NB4 (cell line): ENCODE measurements at regions not wholly inside any gene's neighbourhood (a gene's known extent, or its start where the extent isn't known, plus 50 kb on each side); places are given as distances from the start of the nearest gene placed in this dataset.

Source experiments
- MYC ChIP-seq: IDR thresholded peaks from 2 replicates; pipeline ENCODE4 v1.6.1; 2011; ENCODE audit warnings: low read depth, low read length
- POLR2A ChIP-seq: IDR thresholded peaks from 2 replicates; pipeline ENCODE4 v1.6.1; 2011; ENCODE audit warnings: mild to moderate bottlenecking; ENCODE audit not compliant: insufficient read length; ENCODE audit errors: extremely low read depth
- TF ChIP-seq, protein P1 (sequence below): IDR thresholded peaks from one replicate; pipeline ENCODE4 v1.5.1; 2012; ENCODE audit warnings: low read depth, low read length

DNA sequence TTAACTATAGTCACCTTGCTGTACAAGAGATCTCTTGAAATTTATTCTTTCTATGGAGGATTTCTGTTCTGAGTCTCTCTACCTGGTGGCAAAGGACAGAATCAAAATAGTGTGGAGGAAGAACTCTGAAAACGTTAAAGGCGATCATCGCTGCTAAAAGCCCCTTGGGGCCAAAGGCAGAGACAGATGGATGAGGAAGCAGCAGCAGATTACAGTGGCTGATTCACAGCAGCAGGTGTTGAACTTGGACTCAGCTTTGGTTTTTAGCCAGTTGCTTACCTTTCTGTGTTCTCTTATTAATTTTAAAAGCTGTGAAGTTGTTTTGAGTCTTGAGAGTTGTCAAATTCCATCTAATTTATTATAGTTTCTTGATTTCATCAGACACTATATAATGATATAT lies 956.1 kb upstream of the GOT2 start:
- TF ChIP-seq, protein P1, sequence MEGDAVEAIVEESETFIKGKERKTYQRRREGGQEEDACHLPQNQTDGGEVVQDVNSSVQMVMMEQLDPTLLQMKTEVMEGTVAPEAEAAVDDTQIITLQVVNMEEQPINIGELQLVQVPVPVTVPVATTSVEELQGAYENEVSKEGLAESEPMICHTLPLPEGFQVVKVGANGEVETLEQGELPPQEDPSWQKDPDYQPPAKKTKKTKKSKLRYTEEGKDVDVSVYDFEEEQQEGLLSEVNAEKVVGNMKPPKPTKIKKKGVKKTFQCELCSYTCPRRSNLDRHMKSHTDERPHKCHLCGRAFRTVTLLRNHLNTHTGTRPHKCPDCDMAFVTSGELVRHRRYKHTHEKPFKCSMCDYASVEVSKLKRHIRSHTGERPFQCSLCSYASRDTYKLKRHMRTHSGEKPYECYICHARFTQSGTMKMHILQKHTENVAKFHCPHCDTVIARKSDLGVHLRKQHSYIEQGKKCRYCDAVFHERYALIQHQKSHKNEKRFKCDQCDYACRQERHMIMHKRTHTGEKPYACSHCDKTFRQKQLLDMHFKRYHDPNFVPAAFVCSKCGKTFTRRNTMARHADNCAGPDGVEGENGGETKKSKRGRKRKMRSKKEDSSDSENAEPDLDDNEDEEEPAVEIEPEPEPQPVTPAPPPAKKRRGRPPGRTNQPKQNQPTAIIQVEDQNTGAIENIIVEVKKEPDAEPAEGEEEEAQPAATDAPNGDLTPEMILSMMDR: no peak
- TF ChIP-seq POLR2A: no peak
- TF ChIP-seq MYC: no peak
